NAMALWA (cell line): ENCODE measurements at regions not wholly inside any gene's neighbourhood (a gene's known extent, or its start where the extent isn't known, plus 50 kb on each side); places are given as distances from the start of the nearest gene placed in this dataset.
"Not testable (repeated sequence)": the region's sequence is repeated elsewhere in the genome, so short reads cannot be mapped to it uniquely, and the experiment has no call there.

Experiments
- DNase-seq: peaks from one replicate; pipeline ENCODE4 v3.0.0-alpha.2; 2015; ENCODE audit warnings: low spot score

DNA sequence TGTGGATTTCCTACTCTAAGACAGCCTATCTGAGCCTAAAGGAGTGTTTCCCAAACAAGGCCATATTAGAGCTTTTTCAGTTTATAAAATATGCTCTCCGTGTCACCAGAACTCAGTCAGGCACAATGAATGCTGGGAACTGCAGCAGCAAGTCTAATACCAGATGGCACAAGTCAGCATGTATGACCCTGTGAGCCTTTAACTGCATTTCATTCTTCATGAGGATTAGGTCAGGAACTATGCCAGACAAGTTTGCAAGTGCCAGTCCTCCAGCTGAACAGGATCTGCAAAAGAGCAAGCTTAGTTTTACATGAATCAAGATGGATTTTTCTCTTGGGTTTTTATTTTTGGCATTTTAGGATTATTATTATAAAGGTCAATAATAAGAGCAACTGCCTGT is 66.7 kb upstream of the SAMD5 start:
- DNase-seq: no peak

DNA sequence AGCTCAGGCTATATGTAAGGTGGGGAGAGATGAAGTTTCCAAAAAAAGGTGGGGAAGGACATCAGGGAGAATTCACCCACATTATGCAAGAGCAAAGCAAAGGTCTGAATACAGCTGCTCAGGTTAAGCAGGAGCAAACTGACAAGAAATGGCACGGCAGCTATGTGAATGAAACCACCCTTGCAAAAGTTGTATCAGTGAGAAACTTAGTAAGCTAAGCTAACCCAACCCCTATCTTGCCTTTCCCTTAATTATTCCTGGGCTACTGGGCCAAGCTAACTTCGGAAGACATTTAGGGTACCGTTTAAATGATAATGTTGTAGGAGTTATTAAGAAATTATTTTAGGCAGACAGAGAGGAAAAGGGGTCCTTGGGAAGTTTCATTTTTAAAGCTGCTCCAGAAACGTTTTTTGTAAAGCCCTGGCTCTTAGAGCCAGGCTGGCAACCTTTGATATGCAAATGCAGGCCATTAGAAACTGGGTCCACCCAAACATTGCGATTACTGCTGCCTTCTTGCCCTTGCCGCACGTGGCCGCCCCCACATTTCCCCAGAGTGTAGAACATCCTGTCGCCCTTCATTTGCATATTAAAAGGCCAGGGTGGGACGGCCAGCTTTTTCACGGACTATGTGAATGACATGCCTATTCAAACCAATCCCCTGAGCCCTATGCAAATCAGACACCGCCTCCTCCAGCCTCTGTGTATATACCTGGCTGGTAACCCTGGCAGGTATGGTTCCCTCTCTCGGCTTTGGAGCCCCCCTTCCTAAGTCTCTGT is 60.5 kb upstream of the SAMD5 start:
- peak; percentile 62 for DNase-seq

DNA sequence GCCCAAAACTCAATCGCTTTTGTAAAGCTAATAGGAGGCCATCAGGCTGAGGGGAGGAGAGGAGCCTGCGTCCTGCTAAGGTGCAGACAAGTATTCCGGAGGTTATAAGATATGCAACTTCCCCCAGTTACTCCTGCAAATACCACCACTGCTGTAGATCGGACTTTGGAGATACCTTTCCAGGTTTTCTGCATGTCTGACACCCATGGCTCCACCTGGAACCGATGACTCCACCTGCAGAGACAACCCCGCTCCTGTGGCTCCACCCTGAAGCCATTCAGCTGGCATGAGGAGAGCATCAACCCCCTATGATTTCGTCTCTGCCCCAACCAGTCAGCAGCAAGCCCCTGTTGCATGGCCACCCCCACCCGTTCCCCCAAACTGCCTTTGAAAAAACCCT is 59.7 kb upstream of the SAMD5 start:
- no peak for DNase-seq

DNA sequence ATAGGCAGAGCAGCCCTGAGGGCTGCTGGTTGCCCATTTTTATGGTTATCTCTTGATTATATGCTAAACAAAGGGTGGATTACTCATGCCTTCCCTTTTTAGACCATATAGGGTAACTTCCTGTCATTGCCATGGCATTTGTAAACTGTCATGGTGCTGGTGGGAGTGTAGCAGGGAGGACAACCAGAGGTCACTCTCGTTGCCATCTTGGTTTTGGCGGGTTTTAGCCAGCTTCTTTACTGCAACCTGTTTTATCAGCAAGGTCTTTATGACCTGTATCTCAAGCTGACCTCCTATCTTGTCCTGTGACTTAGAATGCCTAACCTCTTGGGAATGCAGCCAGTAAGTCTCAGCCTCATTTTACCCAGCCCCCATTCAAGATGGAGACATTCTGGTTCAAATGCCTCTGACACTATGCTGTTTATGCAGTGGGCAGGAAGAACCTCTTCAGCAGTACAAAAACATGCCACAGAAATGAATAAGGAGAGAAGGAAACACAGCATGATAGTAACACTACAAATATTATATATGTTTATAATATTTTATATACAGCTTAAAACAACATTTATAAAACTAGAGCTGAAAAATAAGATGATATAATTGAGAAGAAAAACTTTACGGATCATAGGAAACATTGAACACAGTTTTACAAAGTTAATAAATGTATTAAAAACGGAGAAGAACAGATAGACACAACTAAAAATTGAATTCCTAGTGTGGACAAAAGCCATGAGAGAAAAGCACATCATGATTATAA is 58.9 kb upstream of the SAMD5 start:
- DNase-seq: no peak

DNA sequence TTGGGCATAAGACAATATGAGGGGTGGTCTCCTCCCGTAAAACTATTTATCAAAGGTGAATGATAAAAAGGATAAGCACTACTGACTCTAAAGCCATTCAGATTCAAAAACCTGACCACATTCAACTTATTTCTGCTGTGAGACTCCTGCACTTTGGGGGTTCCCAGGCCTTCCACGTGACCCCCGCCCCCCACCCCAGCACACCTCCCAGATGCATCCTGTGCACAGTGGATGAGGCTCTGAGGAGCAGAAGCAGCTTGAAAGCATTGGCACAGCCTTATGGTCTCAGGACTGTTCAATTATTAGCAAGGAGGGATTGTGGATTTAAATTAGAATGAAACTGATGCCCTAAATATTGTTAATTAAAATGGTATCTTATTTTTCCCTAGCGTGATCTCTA is 55.1 kb upstream of the SAMD5 start:
- DNase-seq: no peak

DNA sequence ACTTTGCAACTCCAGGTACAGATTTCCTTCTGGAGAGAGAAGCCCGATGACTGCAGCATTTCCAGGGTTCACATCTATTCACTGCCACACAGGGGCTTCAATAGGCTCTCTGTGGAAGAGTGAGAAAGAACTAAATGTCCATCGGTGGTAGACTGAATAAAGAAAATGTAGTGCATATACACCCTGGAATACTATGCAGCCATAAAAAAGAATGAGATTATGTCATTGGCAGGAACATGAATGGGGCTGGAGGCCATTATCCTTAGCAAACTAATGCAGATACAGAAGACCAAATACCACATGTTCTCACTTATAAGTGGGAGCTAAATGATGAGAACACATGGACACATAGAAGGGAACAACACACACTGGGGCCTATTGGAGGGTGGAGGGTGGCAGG is 53.6 kb upstream of the SAMD5 start:
- DNase-seq: not testable (repeated sequence)
